SK-N-SH (cell line): ENCODE measurements at regions not wholly inside any gene's neighbourhood (a gene's known extent, or its start where the extent isn't known, plus 50 kb on each side); places are given as distances from the start of the nearest gene placed in this dataset.

Experiments used
- CTCF ChIA-PET: fragments of 300-600, 350-600 bp; formaldehyde crosslinking; extraction: SDS; loops from one replicate; lab custom pipeline; 2021; lab: Yijun Ruan, JAX
- POLR2A ChIA-PET: fragments of 350-600 bp; sonication (Branson Sonifier 250); formaldehyde crosslinking; extraction: SDS; loops from one replicate; lab custom pipeline; 2020; ENCODE audit warnings: antibody characterized with exemption, inconsistent platforms; lab: Yijun Ruan, JAX
- DNase-seq: peaks from one replicate; pipeline ENCODE4 v3.0.0; 2012
- H2AFZ ChIP-seq: fragments of 200-600 bp; sonication (generic); 2 replicates; pipeline ENCODE4 v1.8.1; 2016; ENCODE audit warnings: antibody characterized with exemption, mild to moderate bottlenecking, low read depth
- H3F3A ChIP-seq: fragments of 200-600 bp; sonication (generic); replicated peaks from 2 replicates; pipeline ENCODE3; 2016; ENCODE audit warnings: antibody characterized with exemption, mild to moderate bottlenecking; ENCODE audit not compliant: insufficient read depth
- H3K27ac ChIP-seq, 2 experiments: fragments of 200-500 bp in 1 of 2; fragments of 200-600 bp in 1 of 2; sonication (Bioruptor generic) in 1 of 2; sonication (generic), shearing (Covaris generic) in 1 of 2; 2 replicates each; pipeline versions ENCODE4 v1.5.1 to v1.6.1; 2014 to 2016; ENCODE audit warnings: low read depth in 2 of 2, inconsistent platforms in 1 of 2, low read length in 1 of 2, mild to moderate bottlenecking in 1 of 2, mixed read lengths in 1 of 2
- H3K27me3 ChIP-seq: fragments of 200-600 bp; sonication (generic), shearing (Covaris generic); 2 replicates; pipeline ENCODE4 v1.6.1; 2016; ENCODE audit warnings: mixed run types; ENCODE audit not compliant: insufficient read depth
- H3K36me3 ChIP-seq, 2 experiments: fragments of 200-500 bp in 1 of 2; fragments of 200-600 bp in 1 of 2; sonication (Bioruptor generic) in 1 of 2; sonication (generic) in 1 of 2; replicated peaks in 1 of 2; 2 replicates each; pipeline versions ENCODE3 to v1.5.1; 2014 to 2016; ENCODE audit warnings: low read length in 1 of 2, mild to moderate bottlenecking in 1 of 2; ENCODE audit not compliant: insufficient read depth in 2 of 2, control insufficient read depth in 1 of 2
- H3K4me1 ChIP-seq, 2 experiments: fragments of 200-500 bp in 1 of 2; fragments of 200-600 bp in 1 of 2; sonication (Bioruptor generic) in 1 of 2; sonication (generic), shearing (Covaris generic) in 1 of 2; 2 replicates each; pipeline versions ENCODE4 v1.5.1 to v1.6.1; 2014 to 2016; ENCODE audit warnings: low read depth in 1 of 2, low read length in 1 of 2, mixed run types in 1 of 2; ENCODE audit not compliant: insufficient read depth in 2 of 2, control insufficient read depth in 1 of 2
- H3K4me2 ChIP-seq: fragments of 200-600 bp; sonication (generic), shearing (Covaris generic); 2 replicates; pipeline ENCODE4 v1.6.1; 2017; ENCODE audit warnings: mixed run types
- H3K4me3 ChIP-seq, 2 experiments: fragments of 200-500 bp in 1 of 2; fragments of 200-600 bp in 1 of 2; sonication (Bioruptor generic) in 1 of 2; sonication (generic), shearing (Covaris generic) in 1 of 2; 2 replicates each; pipeline versions ENCODE4 v1.5.1 to v1.8.1; 2014 to 2016; ENCODE audit warnings: low read depth in 2 of 2, inconsistent platforms in 1 of 2, low read length in 1 of 2, mild to moderate bottlenecking in 1 of 2, mixed read lengths in 1 of 2, moderate library complexity in 1 of 2
- H3K79me2 ChIP-seq: fragments of 200-600 bp; sonication (generic); 2 replicates; pipeline ENCODE4 v1.8.1; 2017; ENCODE audit warnings: mild to moderate bottlenecking; ENCODE audit not compliant: insufficient read depth
- H3K9ac ChIP-seq: fragments of 200-600 bp; sonication (generic); 2 replicates; pipeline ENCODE4 v1.6.1; 2017; ENCODE audit warnings: mixed run types
- H3K9me2 ChIP-seq: fragments of 200-600 bp; sonication (generic); 2 replicates; pipeline ENCODE4 v1.6.1; 2017; ENCODE audit warnings: mixed run types
- H3K9me3 ChIP-seq: fragments of 200-600 bp; sonication (generic); 2 replicates; pipeline ENCODE4 v1.6.1; 2017; ENCODE audit warnings: mixed run types, mild to moderate bottlenecking, moderate library complexity
- H4K20me1 ChIP-seq: fragments of 200-600 bp; sonication (generic); 2 replicates; pipeline ENCODE4 v1.6.1; 2017; ENCODE audit warnings: mild to moderate bottlenecking, mixed run types; ENCODE audit not compliant: insufficient read depth
- CTCF ChIP-seq: fragments of 200-600 bp; sonication (generic); IDR thresholded peaks from 2 replicates; pipeline ENCODE4 v1.6.1; 2017; ENCODE audit warnings: antibody characterized with exemption, mild to moderate bottlenecking, moderate library complexity
- ELF1 ChIP-seq: IDR thresholded peaks from 2 replicates; pipeline ENCODE4 v1.4.0; 2012
- EP300 ChIP-seq, 2 experiments: IDR thresholded peaks; 2 replicates each; pipeline versions ENCODE4 v1.4.0 to v1.6.1; 2012; ENCODE audit warnings: borderline replicate concordance in 1 of 2, low read depth in 1 of 2, low read length in 1 of 2
- FOXM1 ChIP-seq: IDR thresholded peaks from 2 replicates; pipeline ENCODE4 v1.4.0; 2012; ENCODE audit warnings: low read depth, mild to moderate bottlenecking
- JUND ChIP-seq: IDR thresholded peaks from 2 replicates; pipeline ENCODE4 v1.4.0; 2012
- MAX ChIP-seq: IDR thresholded peaks from 2 replicates; pipeline ENCODE4 v1.4.0; 2012; ENCODE audit warnings: low read depth
- MEF2A ChIP-seq: IDR thresholded peaks from 2 replicates; pipeline ENCODE4 v1.4.0; 2012; ENCODE audit warnings: low read depth, borderline replicate concordance
- NFIC ChIP-seq: IDR thresholded peaks from 2 replicates; pipeline ENCODE4 v1.4.0; 2012; ENCODE audit warnings: borderline replicate concordance
- NRF1 ChIP-seq: IDR thresholded peaks from 2 replicates; pipeline ENCODE4 v1.6.1; 2012; ENCODE audit warnings: low read depth, mild to moderate bottlenecking, low read length
- PBX3 ChIP-seq: IDR thresholded peaks from 2 replicates; pipeline ENCODE4; 2012
- POLR2AphosphoS5 ChIP-seq: IDR thresholded peaks from 2 replicates; pipeline ENCODE4 v1.6.1; 2012; ENCODE audit warnings: low read depth, low read length
- RAD21 ChIP-seq: IDR thresholded peaks from 2 replicates; pipeline ENCODE4 v1.6.1; 2012; ENCODE audit warnings: mild to moderate bottlenecking, low read length
- REST ChIP-seq: IDR thresholded peaks from 2 replicates; pipeline ENCODE4 v1.6.1; 2012; ENCODE audit warnings: mild to moderate bottlenecking, low read depth, low read length, moderate library complexity
- RFX5 ChIP-seq: IDR thresholded peaks from 2 replicates; pipeline ENCODE4 v1.6.1; 2012; ENCODE audit warnings: mild to moderate bottlenecking, improper control_type of control experiment, low read length
- SMC3 ChIP-seq: IDR thresholded peaks from 2 replicates; pipeline ENCODE4 v1.6.1; 2012; ENCODE audit warnings: low read depth, low read length, improper control_type of control experiment
- TEAD4 ChIP-seq: IDR thresholded peaks from 2 replicates; pipeline ENCODE4 v1.4.0; 2012; ENCODE audit warnings: mild to moderate bottlenecking, borderline replicate concordance; ENCODE audit not compliant: insufficient read depth
- USF1 ChIP-seq: IDR thresholded peaks from 2 replicates; pipeline ENCODE4 v1.4.0; 2012; ENCODE audit warnings: low read depth, borderline replicate concordance
- USF2 ChIP-seq: fragments of 150-350 bp; IDR thresholded peaks from 2 replicates; pipeline ENCODE4 v1.6.1; 2017; ENCODE audit warnings: antibody characterized with exemption, low read length, low read depth, borderline replicate concordance
- WGBS: methylation state at CpG from one replicate; pipeline ENCODE4 v1.1.6; 2017; ENCODE audit warnings: low lambda C conversion rate; 5-methylcytosine and 5-hydroxymethylcytosine counted together

GRCh38 chr16:48445782-48446533, 60.7 kb upstream of the SIAH1 start:
- Histone ChIP-seq H3K79me2 (no peaks in the 10 kb centered on the region), H3K27me3 (no peaks in the 10 kb centered on the region), H3K4me1 (0 out of 4 replicates have a peak, but pooled peaks cover 0 to 7% of the 10 kb centered on the region in 2 experiments), H3K9me2 (no peaks in the 10 kb centered on the region), H3K4me3 (no peak overlapping the region), H4K20me1 (no peaks in the 10 kb centered on the region), H3F3A (peaks cover 8% of the 10 kb centered on the region), H3K9me3 (no peaks in the 10 kb centered on the region), H3K27ac (peak overlapping the region in 1 of 2 experiments; percentile 87; a peak in 2 of 4 replicates), H3K9ac (no peak overlapping the region), H3K36me3 (no peaks in the 10 kb centered on the region), H2AFZ (no peak overlapping the region), H3K4me2 (no peak overlapping the region)
- WGBS: 94% methylated on average over 8 of the region's 8 CpGs
- ChIA-PET POLR2A (no interaction called here), CTCF (interaction anchor here (1.2 kb wide), 1 partner anchor 177 kb away, joined by 5 read pairs; no protein-coding TSS in a partner anchor)
- TF ChIP-seq SMC3: no peak
- no peak for TF ChIP-seq USF2
- no peak for TF ChIP-seq MAX
- no peak for TF ChIP-seq JUND
- TF ChIP-seq NFIC: no peak
- no peak for TF ChIP-seq NRF1
- TF ChIP-seq MEF2A: no peak
- no peak for TF ChIP-seq USF1
- TF ChIP-seq TEAD4: no peak
- no peak for TF ChIP-seq ELF1
- TF ChIP-seq RAD21: no peak
- no peak for TF ChIP-seq PBX3
- TF ChIP-seq RFX5: no peak
- no peak for DNase-seq

DNA sequence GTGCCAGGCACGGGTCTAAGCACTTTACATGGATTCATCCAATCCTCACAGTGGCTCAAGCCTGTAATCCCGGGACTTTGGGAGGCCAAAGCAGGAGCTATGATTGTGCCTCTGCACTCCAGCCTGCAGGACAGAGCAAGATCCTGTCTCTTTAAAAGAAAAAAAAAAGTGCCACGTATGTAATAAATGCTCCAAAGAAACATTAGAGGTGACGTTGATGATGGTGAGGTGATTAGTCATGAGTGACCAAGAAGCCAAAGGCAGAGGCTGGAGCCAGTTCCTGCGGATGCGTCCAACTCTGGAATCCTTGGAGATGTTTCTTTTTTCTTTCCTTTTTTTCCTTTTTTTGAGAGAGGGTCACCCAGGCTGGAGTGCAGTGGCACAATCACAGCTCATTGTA, 59.4 kb upstream of the SIAH1 start:
- peaks cover 8% of the 10 kb centered on the region for H3F3A ChIP-seq
- 19% methylated on average over 6 of the region's 6 CpGs for WGBS
- H3K4me2 ChIP-seq: peak overlapping the region; percentile 69
- ChIA-PET CTCF (interaction anchor here (0.6 kb wide), 1 partner anchor 124 kb away, joined by 3 read pairs; no protein-coding TSS in a partner anchor), POLR2A (no interaction called here)
- H3K9me2 ChIP-seq: no peaks in the 10 kb centered on the region
- H3K9me3 ChIP-seq: no peaks in the 10 kb centered on the region
- peak overlapping the region in 1 of 2 experiments; percentile 87; a peak in 2 of 4 replicates for H3K27ac ChIP-seq
- H3K79me2 ChIP-seq: no peaks in the 10 kb centered on the region
- no peaks in the 10 kb centered on the region for H3K27me3 ChIP-seq
- H3K4me1 ChIP-seq: 0 out of 4 replicates have a peak, but pooled peaks cover 0 to 7% of the 10 kb centered on the region in 2 experiments
- no peaks in the 10 kb centered on the region for H4K20me1 ChIP-seq
- peak overlapping the region; percentile 87 for H2AFZ ChIP-seq
- DNase-seq: no peak
- H3K9ac ChIP-seq: peak overlapping the region; percentile 65
- peak overlapping the region in 1 of 2 experiments; percentile 13; a peak in 1 of 4 replicates for H3K4me3 ChIP-seq
- H3K36me3 ChIP-seq: no peaks in the 10 kb centered on the region
- TF ChIP-seq POLR2AphosphoS5 (no peak), CTCF (no peak), REST (no peak), USF2 (no peak), FOXM1 (no peak), EP300 (IDR thresholded peaks at IDR 0.05; ENCODE audit: borderline replicate concordance in 1 of 2, low read depth in 1 of 2, low read length in 1 of 2) (no peak; a peak in 1 of 4 replicates)
